IMR-90 (cell line): ENCODE measurements at regions not wholly inside any gene's neighbourhood (a gene's known extent, or its start where the extent isn't known, plus 50 kb on each side); places are given as distances from the start of the nearest gene placed in this dataset.

ENCODE experiments used
- ATAC-seq: fragments of 200-7000 bp; cut with Tn5 transposase; 2 replicates; pipeline ENCODE4 v1.9.1; 2020; ENCODE audit warnings: low read depth, mild to moderate bottlenecking, moderate library complexity
- BruUV-seq: library from RNA; stranded (reverse); fragments of 400-500 nt; replicated peaks from 2 replicates; lab custom pipeline; 2021; lab: Mats Ljungman, UMichigan
- CTCF ChIA-PET: fragments of 300-600 bp; formaldehyde crosslinking; extraction: SDS; loops from one replicate; lab custom pipeline; 2021; ENCODE audit warnings: antibody characterized with exemption; lab: Yijun Ruan, JAX
- POLR2A ChIA-PET: fragments of 300-600 bp; sonication (Branson Sonifier 250); formaldehyde crosslinking; loops from one replicate; lab custom pipeline; 2022; ENCODE audit warnings: antibody characterized with exemption; ENCODE audit not compliant: unreplicated experiment; lab: Charles Lee
- DNase-seq: peaks from one replicate; pipeline ENCODE4 v3.0.0; 2013
- H2AFZ ChIP-seq: replicated peaks from 2 replicates; pipeline ENCODE3; 2013; ENCODE audit warnings: low read length, mild to moderate bottlenecking; ENCODE audit not compliant: poor library complexity
- H2AK5ac ChIP-seq: 2 replicates; pipeline ENCODE4 v1.6.1; 2013; ENCODE audit warnings: low read depth, low read length, inconsistent platforms
- H2AK9ac ChIP-seq: replicated peaks from 2 replicates; pipeline ENCODE3; 2013; ENCODE audit warnings: mild to moderate bottlenecking, low read depth, low read length, moderate library complexity; ENCODE audit not compliant: poor library complexity
- H2BK120ac ChIP-seq: 2 replicates; pipeline ENCODE4 v1.6.1; 2013; ENCODE audit warnings: low read depth, low read length, inconsistent platforms
- H2BK15ac ChIP-seq: 3 replicates; pipeline ENCODE4 v1.6.1; 2013; ENCODE audit warnings: low read depth, low read length, inconsistent platforms
- H2BK20ac ChIP-seq: 2 replicates; pipeline ENCODE4 v1.6.1; 2013; ENCODE audit warnings: low read depth, mild to moderate bottlenecking, inconsistent platforms, low read length, moderate library complexity
- H2BK5ac ChIP-seq: 2 replicates; pipeline ENCODE4 v1.6.1; 2013; ENCODE audit warnings: mild to moderate bottlenecking, low read depth, low read length, inconsistent platforms; ENCODE audit not compliant: poor library complexity, severe bottlenecking
- H3K14ac ChIP-seq: replicated peaks from 2 replicates; pipeline ENCODE4 v1.6.1; 2013; ENCODE audit warnings: low read depth, low read length, inconsistent platforms
- H3K18ac ChIP-seq: 2 replicates; pipeline ENCODE4 v1.6.1; 2013; ENCODE audit warnings: low read depth, low read length, control low read depth
- H3K23ac ChIP-seq: 2 replicates; pipeline ENCODE4 v1.6.1; 2013; ENCODE audit warnings: low read depth, low read length, inconsistent platforms
- H3K27ac ChIP-seq: 2 replicates; pipeline ENCODE4 v1.5.1; 2013; ENCODE audit warnings: mild to moderate bottlenecking, control low read depth, low read length; ENCODE audit not compliant: insufficient read depth
- H3K27me3 ChIP-seq: 2 replicates; pipeline ENCODE4 v1.6.1; 2013; ENCODE audit warnings: low read length; ENCODE audit not compliant: control insufficient read depth, insufficient read depth
- H3K36me3 ChIP-seq: 2 replicates; pipeline ENCODE4 v1.6.1; 2013; ENCODE audit warnings: low read length, mixed read lengths; ENCODE audit not compliant: control insufficient read depth, insufficient read depth
- H3K4ac ChIP-seq: 2 replicates; pipeline ENCODE4 v1.6.1; 2013; ENCODE audit warnings: low read depth, low read length, inconsistent platforms
- H3K4me1 ChIP-seq: 2 replicates; pipeline ENCODE4 v1.6.1; 2013; ENCODE audit warnings: low read length, mixed read lengths; ENCODE audit not compliant: control insufficient read depth, insufficient read depth
- H3K4me2 ChIP-seq: 2 replicates; pipeline ENCODE4 v1.6.1; 2013; ENCODE audit warnings: low read depth, mild to moderate bottlenecking, control low read depth, low read length, moderate library complexity
- H3K4me3 ChIP-seq: 2 replicates; pipeline ENCODE4 v1.5.1; 2013; ENCODE audit warnings: low read depth, mild to moderate bottlenecking, control low read depth, low read length, moderate library complexity; ENCODE audit not compliant: insufficient read depth
- H3K56ac ChIP-seq: 2 replicates; pipeline ENCODE4 v1.6.1; 2013; ENCODE audit warnings: low read length, inconsistent platforms; ENCODE audit not compliant: insufficient read depth; ENCODE audit errors: extremely low read depth
- H3K79me1 ChIP-seq, 2 experiments: 2 replicates each; pipeline ENCODE4 v1.6.1; 2013; ENCODE audit warnings: low read length in 2 of 2, inconsistent platforms in 1 of 2, low read depth in 1 of 2
- H3K9ac ChIP-seq: 2 replicates; pipeline ENCODE4 v1.6.1; 2013; ENCODE audit warnings: low read depth, low read length, control low read depth
- H3K9me1 ChIP-seq: 2 replicates; pipeline ENCODE4 v1.6.1; 2013; ENCODE audit warnings: low read length, inconsistent platforms; ENCODE audit not compliant: insufficient read depth
- H3K9me3 ChIP-seq: 2 replicates; pipeline ENCODE4 v1.6.1; 2013; ENCODE audit warnings: low read length; ENCODE audit not compliant: control insufficient read depth, insufficient read depth
- H4K20me1 ChIP-seq: 2 replicates; pipeline ENCODE4 v1.6.1; 2013; ENCODE audit warnings: low read length, inconsistent platforms; ENCODE audit not compliant: insufficient read depth
- H4K5ac ChIP-seq: 2 replicates; pipeline ENCODE4 v1.6.1; 2013; ENCODE audit warnings: mild to moderate bottlenecking, low read depth, low read length, control low read depth
- H4K8ac ChIP-seq, 2 experiments: 2 replicates each; pipeline ENCODE4 v1.6.1; 2013; ENCODE audit warnings: low read depth in 2 of 2, low read length in 2 of 2, control low read depth in 1 of 2, inconsistent platforms in 1 of 2
- H4K91ac ChIP-seq: 2 replicates; pipeline ENCODE4 v1.6.1; 2013; ENCODE audit warnings: low read depth, low read length, inconsistent platforms; ENCODE audit not compliant: insufficient read depth
- CTCF ChIP-seq: conservative IDR thresholded peaks from 2 replicates; pipeline ENCODE4 v1.5.1; 2012; ENCODE audit warnings: mild to moderate bottlenecking, low read depth, low read length, improper control_type of control experiment
- NFE2L2 ChIP-seq: fragments of 150-350 bp; IDR thresholded peaks from 2 replicates; pipeline ENCODE4 v1.6.1; 2016; ENCODE audit warnings: low read depth, mild to moderate bottlenecking, low read length
- RFX5 ChIP-seq: IDR thresholded peaks from 2 replicates; pipeline ENCODE4 v1.8.0; 2012; ENCODE audit warnings: low read depth, mild to moderate bottlenecking, low read length, moderate library complexity
- dilution Hi-C: fragments of 300-500 bp; cut with HindIII; formaldehyde crosslinking; loops from one replicate; pipeline ENCODE4 v1.14.3; 2018; ENCODE audit warnings: low sequenced_read_pairs; ENCODE audit not compliant: unreplicated experiment
- in situ Hi-C: fragments of 300-500 bp; cut with MboI; formaldehyde crosslinking; loops from 3 replicates; pipeline ENCODE4 v1.14.3; 2019; ENCODE audit warnings: low sequenced_read_pairs, inconsistent platforms, mixed read lengths
- intact Hi-C: fragments of 100-400 bp; cut with micrococcal nuclease; formaldehyde crosslinking; loops from 2 replicates; pipeline ENCODE4 v1.10.0; 2022
- TF ChIP-seq, protein P1 (sequence below): fragments of 150-350 bp; IDR thresholded peaks from 2 replicates; pipeline ENCODE4 v1.6.1; 2016; ENCODE audit warnings: low read depth, mild to moderate bottlenecking, low read length, moderate library complexity, borderline replicate concordance

- H3K18ac ChIP-seq, result no peak overlapping the region
- H2AK5ac ChIP-seq, result no peak overlapping the region
- peaks cover 3% of the 10 kb centered on the region; the same call in 1 of the 2 replicates for H3K9me3 ChIP-seq
- no peak for DNase-seq
- no peak overlapping the region for H4K5ac ChIP-seq
- H4K8ac ChIP-seq, result no peak overlapping the region
- ATAC-seq, result no peak
- no peak overlapping the region for H2BK15ac ChIP-seq
- no peaks in the 10 kb centered on the region for H3K4me1 ChIP-seq
- no peak overlapping the region for H2AK9ac ChIP-seq
- ChIA-PET POLR2A (no interaction called here), CTCF (no interaction called here)
- no peaks in the 10 kb centered on the region for H3K27me3 ChIP-seq
- no peak overlapping the region for H3K23ac ChIP-seq
- no peak overlapping the region for H3K4ac ChIP-seq
- no peak overlapping the region for H2BK120ac ChIP-seq
- no peaks in the 10 kb centered on the region for H3K36me3 ChIP-seq
- in situ Hi-C loops (no loop called here), intact Hi-C loops (no loop called here), dilution Hi-C loops (no loop called here)
- H2BK20ac ChIP-seq, result no peak overlapping the region
- H3K4me3 ChIP-seq, result no peak overlapping the region
- no peaks in the 10 kb centered on the region for H3K79me1 ChIP-seq
- no peak overlapping the region for H3K4me2 ChIP-seq
- TF ChIP-seq RFX5 (no peak), CTCF (no peak), NFE2L2 (no peak)
- TF ChIP-seq, protein P1, sequence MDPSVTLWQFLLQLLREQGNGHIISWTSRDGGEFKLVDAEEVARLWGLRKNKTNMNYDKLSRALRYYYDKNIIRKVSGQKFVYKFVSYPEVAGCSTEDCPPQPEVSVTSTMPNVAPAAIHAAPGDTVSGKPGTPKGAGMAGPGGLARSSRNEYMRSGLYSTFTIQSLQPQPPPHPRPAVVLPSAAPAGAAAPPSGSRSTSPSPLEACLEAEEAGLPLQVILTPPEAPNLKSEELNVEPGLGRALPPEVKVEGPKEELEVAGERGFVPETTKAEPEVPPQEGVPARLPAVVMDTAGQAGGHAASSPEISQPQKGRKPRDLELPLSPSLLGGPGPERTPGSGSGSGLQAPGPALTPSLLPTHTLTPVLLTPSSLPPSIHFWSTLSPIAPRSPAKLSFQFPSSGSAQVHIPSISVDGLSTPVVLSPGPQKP, result no peak
- no peaks in the 10 kb centered on the region for H3K9me1 ChIP-seq
- H4K91ac ChIP-seq, result no peak overlapping the region
- no peak overlapping the region for H2AFZ ChIP-seq
- no peak overlapping the region for H3K9ac ChIP-seq
- no peaks in the 10 kb centered on the region for H4K20me1 ChIP-seq
- H3K14ac ChIP-seq, result no peak overlapping the region
- H2BK5ac ChIP-seq, result no peak overlapping the region
- H3K27ac ChIP-seq, result no peak overlapping the region
- no TSS peak for BruUV-seq
- no peak overlapping the region for H3K56ac ChIP-seq
Measured at GRCh38 chr6:86122086-86122485, 479.4 kb upstream of the SYNCRIP start.
